ENCODE measurements at regions not wholly inside any gene's neighbourhood (a gene's known extent, or its start where the extent isn't known, plus 50 kb on each side); places are given as distances from the start of the nearest gene placed in this dataset.
A peak's percentile ranks its signal among the peaks of the same experiment; 100 is the strongest.

- Histone ChIP-seq H3K9me3 (ENCODE audit: control insufficient read depth in 4 of 4, low read length in 3 of 4) (no peaks in the 10 kb centered on the region), H3K9ac (ENCODE audit: low read depth in 1 of 2, low read length in 2 of 2) (no peak overlapping the region), H3K27me3 (ENCODE audit: control insufficient read depth in 4 of 4, insufficient read depth in 4 of 4, low read length in 3 of 4) (no peaks in the 10 kb centered on the region), H3K36me3 (ENCODE audit: control insufficient read depth in 4 of 4, insufficient read depth in 3 of 4, low read depth in 1 of 4, low read length in 3 of 4) (no peaks in the 10 kb centered on the region), H3K4me1 (ENCODE audit: control insufficient read depth in 4 of 4, insufficient read depth in 4 of 4, low read length in 3 of 4) (no peaks in the 10 kb centered on the region), H3K4me3 (ENCODE audit: low read depth in 1 of 3, low read length in 3 of 3) (no peak overlapping the region), H3K27ac (ENCODE audit: low read depth in 1 of 2, low read length in 2 of 2) (no peak overlapping the region)
- DNase-seq (ENCODE audit: low spot score) = no peak
- whole genome bisulfite sequencing = 56% methylated on average over 2 of the region's 2 CpGs
- TF ChIP-seq JUND (IDR thresholded peaks at IDR 0.05) (no peak), ZBTB33 (IDR thresholded peaks at IDR 0.05) (no peak), CTCF (IDR thresholded peaks at IDR 0.05; ENCODE audit: low read depth, low read length, missing input control) (no peak), HNF4G (IDR thresholded peaks at IDR 0.05) (no peak), GABPA (IDR thresholded peaks at IDR 0.05 in 1 of 2, conservative IDR thresholded peaks at IDR 0.05 in 1 of 2) (no peak), HNF4A (conservative IDR thresholded peaks at IDR 0.05) (peak; percentile 27 to 63), RXRA (IDR thresholded peaks at IDR 0.05) (peak; percentile 29 to 65), RAD21 (IDR thresholded peaks at IDR 0.05) (peak in 1 of 2 donors; percentile 36), REST (IDR thresholded peaks at IDR 0.05) (no peak), SP1 (IDR thresholded peaks at IDR 0.05) (peak; percentile 30), FOXA1 (IDR thresholded peaks at IDR 0.05) (no peak), YY1 (IDR thresholded peaks at IDR 0.05) (no peak), ATF3 (IDR thresholded peaks at IDR 0.05) (no peak), FOXA2 (IDR thresholded peaks at IDR 0.05) (no peak)
These were observed 153.6 kb upstream of the ERCC4 start for GRCh38 chr16:13766334-13766733.

- no peak overlapping the region for H3K4me3 ChIP-seq (ENCODE audit: low read depth in 1 of 3, low read length in 3 of 3)
- no peak overlapping the region for H3K9ac ChIP-seq (ENCODE audit: low read depth in 1 of 2, low read length in 2 of 2)
- H3K4me1 ChIP-seq (ENCODE audit: control insufficient read depth in 4 of 4, insufficient read depth in 4 of 4, low read length in 3 of 4) = no peaks in the 10 kb centered on the region
- no peaks in the 10 kb centered on the region for H3K36me3 ChIP-seq (ENCODE audit: control insufficient read depth in 4 of 4, insufficient read depth in 3 of 4, low read depth in 1 of 4, low read length in 3 of 4)
- 67% methylated on average over 7 of the region's 7 CpGs for WGBS
- no peaks in the 10 kb centered on the region for H3K9me3 ChIP-seq (ENCODE audit: control insufficient read depth in 4 of 4, low read length in 3 of 4)
- no peak overlapping the region for H3K27ac ChIP-seq (ENCODE audit: low read depth in 1 of 2, low read length in 2 of 2)
- no peak for DNase-seq (ENCODE audit: low spot score)
- H3K27me3 ChIP-seq (ENCODE audit: control insufficient read depth in 4 of 4, insufficient read depth in 4 of 4, low read length in 3 of 4) = no peaks in the 10 kb centered on the region
- TF ChIP-seq HNF4A (conservative IDR thresholded peaks at IDR 0.05) = no peak
- TF ChIP-seq RAD21 (IDR thresholded peaks at IDR 0.05) = peak; percentile 53 to 74
- peak; percentile 26 for TF ChIP-seq CTCF (IDR thresholded peaks at IDR 0.05; ENCODE audit: low read depth, low read length, missing input control)
These were observed 152.7 kb upstream of the ERCC4 start for GRCh38 chr16:13767215-13767614.

Measured in liver (tissue), 8 donors.